DND-41 (cell line): ENCODE measurements at regions not wholly inside any gene's neighbourhood (a gene's known extent, or its start where the extent isn't known, plus 50 kb on each side); places are given as distances from the start of the nearest gene placed in this dataset.

Experiments used
- EZH2 ChIP-seq: IDR thresholded peaks from 3 replicates; pipeline ENCODE4 v1.6.1; 2012; ENCODE audit warnings: borderline replicate concordance, low read depth, mild to moderate bottlenecking, moderate library complexity, low read length, inconsistent platforms; ENCODE audit not compliant: severe bottlenecking
- TF ChIP-seq, protein P1 (sequence below): IDR thresholded peaks from 2 replicates; pipeline ENCODE4 v1.5.1; 2012; ENCODE audit warnings: borderline replicate concordance, low read length, moderate library complexity, mild to moderate bottlenecking; ENCODE audit not compliant: poor library complexity, severe bottlenecking; ENCODE audit errors: extremely low read depth

DNA sequence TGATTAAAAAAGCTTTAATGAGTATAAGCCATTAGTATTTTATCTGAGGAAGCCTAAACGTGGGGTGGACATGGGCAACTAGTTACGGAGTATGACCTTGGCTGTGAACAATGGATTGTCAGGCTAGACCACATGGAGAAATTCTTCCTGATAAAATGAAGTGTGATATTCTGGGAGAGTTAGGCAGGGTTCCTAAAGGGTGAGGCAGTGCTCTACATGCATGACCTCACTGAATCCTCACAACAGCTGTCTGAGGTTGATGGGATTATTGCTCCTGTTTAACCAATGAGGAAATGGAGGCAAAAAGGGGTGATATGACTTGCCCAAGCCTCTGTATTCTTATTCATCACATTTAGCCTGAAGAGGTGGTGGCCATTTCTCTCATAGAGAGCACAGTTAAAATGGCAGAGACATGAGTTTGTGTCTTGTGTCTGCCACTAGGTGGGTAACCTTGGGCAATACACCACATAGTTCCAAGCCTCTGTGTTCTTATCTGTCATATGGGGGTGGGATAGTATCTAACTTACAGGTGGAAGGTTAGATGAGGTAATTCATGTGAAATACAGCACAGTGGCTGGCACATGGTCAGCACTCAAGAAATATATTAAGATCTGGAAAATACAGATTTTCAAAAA is 96.1 kb upstream of the NR3C1 start:
- TF ChIP-seq, protein P1, sequence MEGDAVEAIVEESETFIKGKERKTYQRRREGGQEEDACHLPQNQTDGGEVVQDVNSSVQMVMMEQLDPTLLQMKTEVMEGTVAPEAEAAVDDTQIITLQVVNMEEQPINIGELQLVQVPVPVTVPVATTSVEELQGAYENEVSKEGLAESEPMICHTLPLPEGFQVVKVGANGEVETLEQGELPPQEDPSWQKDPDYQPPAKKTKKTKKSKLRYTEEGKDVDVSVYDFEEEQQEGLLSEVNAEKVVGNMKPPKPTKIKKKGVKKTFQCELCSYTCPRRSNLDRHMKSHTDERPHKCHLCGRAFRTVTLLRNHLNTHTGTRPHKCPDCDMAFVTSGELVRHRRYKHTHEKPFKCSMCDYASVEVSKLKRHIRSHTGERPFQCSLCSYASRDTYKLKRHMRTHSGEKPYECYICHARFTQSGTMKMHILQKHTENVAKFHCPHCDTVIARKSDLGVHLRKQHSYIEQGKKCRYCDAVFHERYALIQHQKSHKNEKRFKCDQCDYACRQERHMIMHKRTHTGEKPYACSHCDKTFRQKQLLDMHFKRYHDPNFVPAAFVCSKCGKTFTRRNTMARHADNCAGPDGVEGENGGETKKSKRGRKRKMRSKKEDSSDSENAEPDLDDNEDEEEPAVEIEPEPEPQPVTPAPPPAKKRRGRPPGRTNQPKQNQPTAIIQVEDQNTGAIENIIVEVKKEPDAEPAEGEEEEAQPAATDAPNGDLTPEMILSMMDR, result peak; percentile 15
- no peak for TF ChIP-seq EZH2
